ENCODE measurements at regions not wholly inside any gene's neighbourhood (a gene's known extent, or its start where the extent isn't known, plus 50 kb on each side); places are given as distances from the start of the nearest gene placed in this dataset.

- DNase-seq: no peak
Observed at GRCh38 chr1:239539812-239540211, 153.4 kb downstream of the CHRM3 start.

- DNase-seq: no peak
Observed at GRCh38 chr1:239543873-239544272, 157.5 kb downstream of the CHRM3 start.

DNA sequence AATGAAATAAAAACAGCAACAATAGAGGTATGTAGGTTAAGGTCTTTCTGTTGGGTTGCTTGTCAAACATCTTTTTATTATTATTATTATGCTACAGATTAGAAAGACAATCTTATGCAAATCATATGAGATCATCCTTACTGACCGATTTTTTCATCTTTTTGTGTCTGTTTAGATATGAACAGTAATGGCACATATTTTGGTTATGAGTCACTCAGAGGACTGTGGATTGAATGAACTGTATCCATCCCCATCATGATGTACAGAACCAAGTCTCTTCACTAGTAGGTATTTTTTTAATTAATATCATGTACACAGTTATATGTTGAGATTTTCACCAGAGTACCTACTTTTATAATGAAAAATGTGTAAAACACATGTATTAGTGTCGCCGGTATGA lies 159.1 kb downstream of the CHRM3 start:
- DNase-seq: no peak

GRCh38 chr1:239547987-239548386 lies 161.6 kb downstream of the CHRM3 start:
- no peak for DNase-seq

DNA sequence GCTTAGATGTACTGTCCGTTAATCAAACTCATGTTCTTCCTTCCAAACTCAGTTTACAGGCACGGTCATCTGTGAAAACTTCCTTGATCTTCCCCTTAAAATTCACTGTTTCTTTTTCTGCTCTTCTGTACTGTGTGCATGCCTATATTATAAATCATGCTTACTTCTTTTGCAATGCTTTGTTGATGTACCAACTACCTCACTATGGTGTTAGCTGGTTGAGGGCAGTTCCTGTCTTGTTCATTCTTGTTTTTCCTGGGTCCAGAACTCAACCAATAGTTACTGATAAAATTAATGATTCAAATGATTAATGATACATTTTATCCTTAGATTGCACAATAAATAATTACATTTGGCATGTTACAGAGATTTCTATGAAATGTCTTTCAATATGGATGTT lies 163.8 kb downstream of the CHRM3 start:
- no peak for DNase-seq

- no peak for DNase-seq
Observed at GRCh38 chr1:239555350-239555749, 169.0 kb downstream of the CHRM3 start.

- no peak for DNase-seq
Observed at GRCh38 chr1:239558559-239558958, 172.2 kb downstream of the CHRM3 start.

GRCh38 chr1:239558991-239559390 lies 172.6 kb downstream of the CHRM3 start:
- DNase-seq: no peak

- no peak for DNase-seq
Observed at GRCh38 chr1:239560921-239561320, 174.6 kb downstream of the CHRM3 start.

DNA sequence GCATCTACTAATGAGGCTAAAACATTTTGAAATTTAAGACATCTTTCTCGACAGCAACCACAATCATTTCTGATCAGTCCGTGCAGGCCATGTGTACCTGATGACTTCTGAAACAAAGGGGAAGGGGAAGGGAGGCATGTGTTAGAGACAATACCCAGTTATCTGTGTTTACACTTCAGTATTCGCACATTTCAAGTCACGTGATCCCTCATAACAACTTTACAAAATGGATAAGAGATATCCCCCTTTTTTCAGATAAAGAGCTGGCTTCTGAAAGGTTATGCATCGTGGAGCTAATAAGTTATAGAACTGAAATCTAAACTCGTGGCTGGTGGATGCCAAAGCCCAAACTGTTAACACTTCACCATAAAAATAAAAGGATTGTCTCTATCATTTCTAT lies 175.7 kb downstream of the CHRM3 start:
- DNase-seq: no peak

DNA sequence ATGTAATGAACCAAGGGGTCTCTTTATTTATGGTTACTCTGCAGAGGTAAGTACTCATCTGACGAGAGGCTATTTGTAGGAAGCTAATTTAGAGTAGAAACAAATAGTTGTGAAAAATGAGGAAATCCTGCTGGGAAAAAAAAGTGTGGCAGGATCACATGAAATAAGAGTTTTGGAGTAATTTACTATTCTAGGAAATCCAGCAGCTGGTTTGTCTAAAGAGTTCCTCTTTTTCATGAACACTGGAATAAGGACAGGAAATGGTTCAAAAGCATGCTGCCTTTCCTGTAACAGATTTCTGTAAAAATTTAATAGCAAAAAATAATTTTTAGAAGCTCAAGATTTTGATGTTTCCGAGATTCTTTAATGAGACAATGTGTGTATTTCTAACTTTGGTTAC lies 177.3 kb downstream of the CHRM3 start:
- DNase-seq: no peak

- no peak for DNase-seq
Observed at GRCh38 chr1:239566074-239566473, 179.7 kb downstream of the CHRM3 start.

DNA sequence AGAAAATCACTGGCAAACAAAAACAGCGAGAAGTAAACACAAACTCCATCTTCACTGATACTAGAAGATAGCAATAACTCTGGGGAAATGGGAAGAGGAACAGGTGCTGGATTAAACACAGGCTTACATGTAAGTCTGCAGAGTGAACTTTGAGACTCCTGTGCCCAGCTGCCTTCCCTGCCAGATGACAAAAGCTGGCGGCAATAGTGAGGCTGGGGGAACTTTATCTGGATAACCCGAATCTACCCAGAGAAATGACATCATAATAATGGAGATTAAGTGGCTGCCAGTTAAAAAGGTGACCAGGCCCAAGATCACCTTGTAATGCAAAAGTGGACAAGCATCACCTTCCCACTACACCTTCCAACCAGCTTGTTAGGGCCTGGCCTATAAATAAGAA lies 184.5 kb downstream of the CHRM3 start:
- DNase-seq: no peak

DNA sequence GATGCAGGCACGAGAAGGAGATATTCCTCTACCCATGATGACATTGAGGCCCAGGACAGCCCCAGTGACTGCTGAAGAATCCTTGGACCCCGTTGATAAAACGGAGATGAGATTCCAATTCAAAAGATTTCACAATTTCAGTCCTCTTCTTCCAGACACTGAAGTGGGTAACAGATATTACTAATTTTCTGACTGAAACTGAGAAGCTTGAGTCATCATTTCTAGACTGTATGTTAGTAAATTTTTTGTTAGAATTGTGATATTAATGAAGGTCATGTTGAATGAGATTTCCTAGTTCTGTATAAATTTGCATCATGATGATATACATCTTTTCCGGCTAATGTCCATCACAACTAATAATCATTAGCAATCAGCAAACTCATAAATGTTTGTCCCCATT lies 185.8 kb downstream of the CHRM3 start:
- DNase-seq: no peak

GRCh38 chr1:239574112-239574511 lies 187.7 kb downstream of the CHRM3 start:
- no peak for DNase-seq

GRCh38 chr1:239575113-239575512 lies 188.7 kb downstream of the CHRM3 start:
- DNase-seq: no peak

DNA sequence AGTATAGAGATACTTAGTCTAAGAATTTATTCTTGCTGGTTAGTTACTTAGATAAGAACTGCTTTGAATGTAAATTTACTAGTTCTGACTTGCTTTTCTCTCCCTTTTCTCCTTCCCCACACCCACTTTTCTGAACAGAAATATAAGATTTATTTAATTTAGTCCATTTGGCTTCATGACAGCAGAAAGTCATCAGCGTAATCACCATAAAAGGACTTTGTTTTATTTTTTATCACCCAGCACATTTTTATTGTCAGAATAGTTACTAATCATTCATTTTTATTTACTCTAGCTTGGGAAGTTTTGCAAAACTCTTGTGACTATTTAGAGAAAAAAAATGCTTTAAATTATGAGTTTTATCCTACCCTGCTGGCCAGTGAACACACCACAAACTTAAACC lies 197.2 kb downstream of the CHRM3 start:
- DNase-seq: no peak

DNA sequence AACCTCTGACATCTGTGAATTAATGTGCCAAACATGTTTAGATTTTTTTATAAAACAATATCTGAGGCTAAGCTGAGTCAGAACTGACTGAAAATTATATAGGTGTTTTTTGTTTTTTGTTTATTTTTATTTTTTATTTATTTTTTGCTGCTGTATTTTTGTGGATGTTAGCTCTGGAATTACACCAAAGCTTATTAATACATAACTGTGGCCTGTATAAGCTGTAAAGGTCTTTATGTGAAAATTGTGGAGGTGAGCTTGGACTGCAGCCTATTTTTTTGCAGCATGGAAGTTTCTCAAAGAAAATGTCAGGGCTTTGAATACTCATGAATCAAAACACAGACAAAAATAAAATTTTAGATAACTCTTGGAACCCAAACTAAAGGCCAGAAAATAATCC lies 199.8 kb downstream of the CHRM3 start:
- DNase-seq: no peak

DNA sequence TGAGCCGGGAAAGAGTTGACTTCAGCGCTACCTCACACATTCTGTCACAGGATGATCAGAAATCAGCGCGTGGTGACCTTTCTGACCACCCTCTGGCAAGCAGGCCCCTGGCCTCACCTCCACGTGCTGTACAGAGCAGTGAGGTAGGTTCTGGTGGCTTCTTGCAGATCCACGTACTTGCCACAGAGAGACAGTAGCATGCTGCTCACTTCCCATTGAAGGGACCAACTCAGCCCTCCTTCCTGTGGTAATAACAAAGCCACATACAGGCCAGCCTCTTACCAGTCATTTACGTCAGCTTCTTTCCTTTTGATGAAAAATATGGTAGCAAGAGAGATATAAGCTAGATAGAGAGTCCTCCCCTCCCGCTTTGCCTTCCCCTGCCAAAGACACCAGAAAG lies 200.7 kb downstream of the CHRM3 start:
- DNase-seq: no peak

DNA sequence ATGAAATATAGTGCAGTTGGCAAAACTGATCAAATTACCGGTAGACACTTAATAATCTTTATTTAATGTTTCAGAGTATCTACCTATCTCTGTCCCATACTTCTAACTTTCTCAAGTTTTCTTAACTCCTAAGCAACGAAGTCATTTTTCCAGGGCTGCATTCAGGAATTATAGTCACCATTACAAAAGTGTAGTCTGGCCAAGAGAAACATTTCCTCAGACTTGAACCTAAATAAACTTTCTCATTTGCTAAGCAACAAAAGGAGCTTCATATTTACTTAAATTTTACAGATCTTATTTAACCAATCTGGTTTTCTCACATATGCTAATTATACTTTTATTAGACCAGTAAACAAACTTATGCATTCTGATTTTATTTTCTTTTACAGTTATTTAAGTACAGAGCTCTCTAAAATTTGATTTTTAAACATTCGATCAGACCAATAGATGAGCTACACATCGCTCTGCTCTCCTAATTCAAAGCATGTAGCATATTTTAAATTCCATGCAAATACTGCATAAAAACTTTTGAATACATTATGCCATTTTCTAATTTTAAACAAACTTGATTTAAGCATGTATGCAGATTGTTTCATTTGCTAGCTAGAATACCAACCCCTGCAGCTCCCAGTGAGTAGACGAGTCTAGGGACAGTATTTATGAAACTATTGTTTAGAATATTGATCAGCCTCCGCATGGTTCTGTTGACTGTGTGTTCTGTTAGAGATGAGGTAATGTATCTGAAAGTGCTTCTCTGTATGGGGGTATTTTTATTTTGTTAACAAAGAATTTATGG lies 201.4 kb downstream of the CHRM3 start:
- DNase-seq: no peak

- DNase-seq: no peak
Observed at GRCh38 chr1:239590556-239590955, 204.2 kb downstream of the CHRM3 start.

- no peak for DNase-seq
Observed at GRCh38 chr1:239593527-239593926, 207.2 kb downstream of the CHRM3 start.

GRCh38 chr1:239600588-239600987 lies 214.2 kb downstream of the CHRM3 start:
- DNase-seq: no peak

DNA sequence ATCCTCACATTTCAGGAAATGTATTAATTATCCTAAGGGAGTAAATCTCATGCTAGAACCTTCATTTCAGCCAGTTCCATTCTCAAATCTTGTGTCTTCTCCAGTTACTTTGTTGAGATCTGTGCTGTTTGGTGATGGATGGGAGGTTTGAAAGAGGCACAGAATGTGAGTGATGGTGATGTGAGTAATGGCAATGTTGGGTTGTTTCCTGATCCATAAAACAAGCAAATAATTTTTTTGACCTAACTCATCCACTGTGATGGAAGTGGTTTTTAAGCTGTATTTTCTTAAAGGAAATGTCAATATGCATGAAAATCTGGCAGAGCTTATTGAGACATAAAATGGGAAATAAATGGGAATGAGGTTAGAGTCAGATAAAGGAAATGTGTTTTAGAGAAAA lies 214.7 kb downstream of the CHRM3 start:
- no peak for DNase-seq

DNA sequence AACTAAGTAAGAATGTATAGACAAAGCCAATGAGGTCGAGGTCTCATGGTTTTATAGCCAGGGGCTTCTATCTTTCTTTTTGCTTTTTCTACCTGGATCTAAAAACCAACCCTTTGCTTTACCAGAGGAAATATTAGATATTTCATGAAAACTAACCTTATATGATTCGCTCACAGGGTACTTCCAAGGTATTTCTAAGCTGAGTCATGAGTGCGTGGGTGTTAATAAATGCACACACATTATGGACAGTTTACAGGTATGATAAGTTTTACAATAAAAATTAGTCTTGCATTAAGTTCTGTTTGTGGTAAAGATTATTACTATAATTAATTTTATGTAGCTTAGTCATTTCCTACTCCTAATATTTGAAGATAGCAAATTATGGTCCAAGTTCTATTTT lies 217.2 kb downstream of the CHRM3 start:
- no peak for DNase-seq
